HepG2 (cell line): ENCODE measurements at regions not wholly inside any gene's neighbourhood (a gene's known extent, or its start where the extent isn't known, plus 50 kb on each side); places are given as distances from the start of the nearest gene placed in this dataset.

Experiments
- ATAC-seq: fragments of 200-7000 bp; cut with Tn5 transposase; 3 replicates; pipeline ENCODE4 v1.9.1; 2020; ENCODE audit warnings: mild to moderate bottlenecking, moderate library complexity
- BruUV-seq: library from RNA; stranded (reverse); fragments of 400-500 nt; replicated peaks from 2 replicates; lab custom pipeline; 2021; lab: Mats Ljungman, UMichigan
- CTCF ChIA-PET: fragments of 300-600 bp; formaldehyde crosslinking; extraction: SDS; loops from one replicate; lab custom pipeline; 2021; ENCODE audit warnings: low total read pairs, inconsistent platforms, low intra/inter-chr PET ratio; lab: Yijun Ruan, JAX
- POLR2A ChIA-PET: fragments of 350-600 bp; sonication (Branson Sonifier 250); formaldehyde crosslinking; loops from one replicate; lab custom pipeline; 2020; ENCODE audit warnings: antibody characterized with exemption, inconsistent platforms; lab: Yijun Ruan, JAX
- DNase-seq: peaks from one replicate; pipeline ENCODE4 v3.0.0-alpha.2; 2015; ENCODE audit warnings: low spot score
- FAIRE-seq: peaks from 3 replicates; lab custom pipeline; 2011; peaks lifted over from hg19 to GRCh38; lab: Jason Lieb, UNC
- H2AFZ ChIP-seq: one replicate; pipeline ENCODE4 v1.6.1; 2011; ENCODE audit warnings: low read length, inconsistent platforms
- H3K27ac ChIP-seq: fragments of 300-600 bp; 3 replicates; pipeline ENCODE4 v1.8.0; 2011; ENCODE audit warnings: mixed run types, mild to moderate bottlenecking, mixed read lengths, low read length, inconsistent platforms; ENCODE audit not compliant: insufficient read depth; ENCODE audit errors: extremely low read length
- H3K27me3 ChIP-seq, 2 experiments: fragments of 200-600 bp in 1 of 2; 2 replicates in 1 of 2; 3 replicates in 1 of 2; pipeline versions ENCODE4 v1.6.0 to v1.8.0; 2011; ENCODE audit warnings: low read length in 2 of 2, mild to moderate bottlenecking in 2 of 2, moderate library complexity in 2 of 2, inconsistent platforms in 1 of 2; ENCODE audit not compliant: insufficient read depth in 2 of 2, control insufficient read depth in 1 of 2
- H3K36me3 ChIP-seq, 2 experiments: fragments of 200-600 bp in 1 of 2; replicated peaks in 1 of 2; 2 replicates in 1 of 2; 3 replicates in 1 of 2; pipeline versions ENCODE4 v1.5.1 to v1.8.0; 2011; ENCODE audit warnings: low read length in 2 of 2, inconsistent platforms in 1 of 2; ENCODE audit not compliant: insufficient read depth in 2 of 2, control insufficient read depth in 1 of 2
- H3K4me1 ChIP-seq: 2 replicates; pipeline ENCODE4 v1.5.1; 2012; ENCODE audit warnings: low read length, inconsistent platforms; ENCODE audit not compliant: insufficient read depth
- H3K4me2 ChIP-seq: 2 replicates; pipeline ENCODE4 v1.6.0; 2011; ENCODE audit warnings: low read depth, low read length, inconsistent platforms
- H3K4me3 ChIP-seq, 3 experiments: fragments of 200-600 bp in 1 of 3; sonication (generic), shearing (Covaris generic) in 1 of 3; replicated peaks in 1 of 3; 2 replicates each; pipeline ENCODE4 v1.5.1; 2011 to 2016; ENCODE audit warnings: low read length in 3 of 3, inconsistent platforms in 2 of 3, low read depth in 2 of 3, mild to moderate bottlenecking in 2 of 3, control low read depth in 1 of 3, mixed read lengths in 1 of 3; ENCODE audit not compliant: insufficient read depth in 1 of 3
- H3K79me2 ChIP-seq: one replicate; pipeline ENCODE4 v1.6.1; 2011; ENCODE audit warnings: low read length, inconsistent platforms; ENCODE audit not compliant: insufficient read depth
- H3K9ac ChIP-seq: 2 replicates; pipeline ENCODE4 v1.6.0; 2011; ENCODE audit warnings: mild to moderate bottlenecking, low read depth, low read length, inconsistent platforms; ENCODE audit not compliant: insufficient read depth
- H3K9me3 ChIP-seq: 2 replicates; pipeline ENCODE4 v1.5.1; 2012; ENCODE audit warnings: mild to moderate bottlenecking, low read length
- H4K20me1 ChIP-seq: 2 replicates; pipeline ENCODE4 v1.6.0; 2011; ENCODE audit warnings: inconsistent platforms, mild to moderate bottlenecking, low read length, moderate library complexity; ENCODE audit not compliant: insufficient read depth
- BCL6 ChIP-seq: IDR thresholded peaks from 2 replicates; pipeline ENCODE4 v1.6.1; 2016; ENCODE audit warnings: missing genetic modification reagents, missing compliant biosample characterization
- HES4 ChIP-seq: sonication (generic); formaldehyde crosslinking; IDR thresholded peaks from 2 replicates; pipeline ENCODE4 v1.9.0; 2021; ENCODE audit warnings: mild to moderate bottlenecking, missing genetic modification reagents, borderline replicate concordance
- WGBS: methylation state at CpG from one replicate; pipeline ENCODE4 v1.1.6; 2017; ENCODE audit warnings: low lambda C conversion rate; 5-methylcytosine and 5-hydroxymethylcytosine counted together
- in situ Hi-C: cut with HindIII; loops from 2 replicates; pipeline ENCODE4 v1.10.0; 2017; ENCODE audit warnings: low pct_unique_long_range_greater_than_20kb; ENCODE audit not compliant: extremely low pct_ligation_motif_present
- intact Hi-C: fragments of 100-400 bp; cut with micrococcal nuclease; formaldehyde crosslinking; loops from one replicate; pipeline ENCODE4 v1.10.0; 2022; ENCODE audit not compliant: unreplicated experiment
- TF ChIP-seq, protein P1 (sequence below): sonication (generic); formaldehyde crosslinking; IDR thresholded peaks from one replicate; pipeline ENCODE4 v1.5.1; 2020; ENCODE audit warnings: mild to moderate bottlenecking, missing genetic modification reagents; ENCODE audit errors: not compliant biosample characterization

DNA sequence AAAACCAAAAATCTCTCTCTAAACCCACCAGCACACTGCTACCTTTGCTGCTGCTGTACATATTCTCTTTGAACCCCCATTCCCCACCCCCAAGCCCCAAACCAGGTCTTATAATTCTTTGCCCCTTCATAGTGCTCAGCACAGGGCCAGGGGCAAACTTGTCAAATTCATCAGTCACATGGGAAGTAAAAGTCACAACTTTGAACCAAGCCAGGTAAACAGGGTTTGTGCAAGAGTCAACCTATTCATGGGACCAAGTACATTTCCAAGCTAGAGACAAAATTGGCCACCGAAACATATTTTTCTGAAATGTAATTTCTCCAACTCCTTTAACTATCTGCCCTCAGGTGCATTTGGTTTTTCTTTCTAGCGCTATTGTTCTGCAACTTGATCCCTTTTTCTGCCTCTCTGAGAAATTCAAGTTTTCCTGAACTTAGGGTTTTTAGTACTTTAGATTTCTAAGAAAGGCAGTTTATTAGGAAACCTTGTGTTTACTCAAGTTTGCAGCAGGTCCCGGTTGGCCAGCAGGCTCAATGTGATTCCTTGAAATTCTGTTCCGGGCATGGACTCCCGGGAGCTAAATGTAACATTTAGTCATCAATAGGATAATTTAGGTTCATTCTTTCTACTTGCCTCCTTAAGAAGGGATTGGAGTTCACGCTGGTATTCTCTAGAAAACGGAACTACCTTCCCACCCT lies 230.5 kb downstream of the EFCAB11 start:
- WGBS = 3% methylated on average over 7 of the region's 7 CpGs
- peaks cover 24% of the 10 kb centered on the region for H3K4me1 ChIP-seq
- no peak for DNase-seq
- no peak overlapping the region for H3K27ac ChIP-seq
- H4K20me1 ChIP-seq = no peaks in the 10 kb centered on the region
- intact Hi-C loops = no loop called here
- FAIRE-seq = peak; percentile 4
- BruUV-seq = no TSS peak
- 0 out of 6 replicates have a peak overlapping the region, but pooled peaks of 1 of the 3 experiments have one; percentile 10 for H3K4me3 ChIP-seq
- H3K9me3 ChIP-seq = no peaks in the 10 kb centered on the region
- H3K4me2 ChIP-seq = peak overlapping the region; percentile 57
- no peak overlapping the region for H3K9ac ChIP-seq
- in situ Hi-C loops = no loop called here
- ChIA-PET POLR2A (no interaction called here), CTCF (no interaction called here)
- peaks cover 1 to 26% of the 10 kb centered on the region in 2 experiments; a peak in 3 of 5 replicates for H3K27me3 ChIP-seq
- peak; percentile 54; the same call in 2 of the 3 replicates for ATAC-seq
- 0 out of 2 replicates have a peak, but pooled peaks have one; percentile 40 for TF ChIP-seq BCL6 (CRISPR knock-in tag)
- TF ChIP-seq HES4 (CRISPR knock-in tag) = no peak
- TF ChIP-seq, protein P1, sequence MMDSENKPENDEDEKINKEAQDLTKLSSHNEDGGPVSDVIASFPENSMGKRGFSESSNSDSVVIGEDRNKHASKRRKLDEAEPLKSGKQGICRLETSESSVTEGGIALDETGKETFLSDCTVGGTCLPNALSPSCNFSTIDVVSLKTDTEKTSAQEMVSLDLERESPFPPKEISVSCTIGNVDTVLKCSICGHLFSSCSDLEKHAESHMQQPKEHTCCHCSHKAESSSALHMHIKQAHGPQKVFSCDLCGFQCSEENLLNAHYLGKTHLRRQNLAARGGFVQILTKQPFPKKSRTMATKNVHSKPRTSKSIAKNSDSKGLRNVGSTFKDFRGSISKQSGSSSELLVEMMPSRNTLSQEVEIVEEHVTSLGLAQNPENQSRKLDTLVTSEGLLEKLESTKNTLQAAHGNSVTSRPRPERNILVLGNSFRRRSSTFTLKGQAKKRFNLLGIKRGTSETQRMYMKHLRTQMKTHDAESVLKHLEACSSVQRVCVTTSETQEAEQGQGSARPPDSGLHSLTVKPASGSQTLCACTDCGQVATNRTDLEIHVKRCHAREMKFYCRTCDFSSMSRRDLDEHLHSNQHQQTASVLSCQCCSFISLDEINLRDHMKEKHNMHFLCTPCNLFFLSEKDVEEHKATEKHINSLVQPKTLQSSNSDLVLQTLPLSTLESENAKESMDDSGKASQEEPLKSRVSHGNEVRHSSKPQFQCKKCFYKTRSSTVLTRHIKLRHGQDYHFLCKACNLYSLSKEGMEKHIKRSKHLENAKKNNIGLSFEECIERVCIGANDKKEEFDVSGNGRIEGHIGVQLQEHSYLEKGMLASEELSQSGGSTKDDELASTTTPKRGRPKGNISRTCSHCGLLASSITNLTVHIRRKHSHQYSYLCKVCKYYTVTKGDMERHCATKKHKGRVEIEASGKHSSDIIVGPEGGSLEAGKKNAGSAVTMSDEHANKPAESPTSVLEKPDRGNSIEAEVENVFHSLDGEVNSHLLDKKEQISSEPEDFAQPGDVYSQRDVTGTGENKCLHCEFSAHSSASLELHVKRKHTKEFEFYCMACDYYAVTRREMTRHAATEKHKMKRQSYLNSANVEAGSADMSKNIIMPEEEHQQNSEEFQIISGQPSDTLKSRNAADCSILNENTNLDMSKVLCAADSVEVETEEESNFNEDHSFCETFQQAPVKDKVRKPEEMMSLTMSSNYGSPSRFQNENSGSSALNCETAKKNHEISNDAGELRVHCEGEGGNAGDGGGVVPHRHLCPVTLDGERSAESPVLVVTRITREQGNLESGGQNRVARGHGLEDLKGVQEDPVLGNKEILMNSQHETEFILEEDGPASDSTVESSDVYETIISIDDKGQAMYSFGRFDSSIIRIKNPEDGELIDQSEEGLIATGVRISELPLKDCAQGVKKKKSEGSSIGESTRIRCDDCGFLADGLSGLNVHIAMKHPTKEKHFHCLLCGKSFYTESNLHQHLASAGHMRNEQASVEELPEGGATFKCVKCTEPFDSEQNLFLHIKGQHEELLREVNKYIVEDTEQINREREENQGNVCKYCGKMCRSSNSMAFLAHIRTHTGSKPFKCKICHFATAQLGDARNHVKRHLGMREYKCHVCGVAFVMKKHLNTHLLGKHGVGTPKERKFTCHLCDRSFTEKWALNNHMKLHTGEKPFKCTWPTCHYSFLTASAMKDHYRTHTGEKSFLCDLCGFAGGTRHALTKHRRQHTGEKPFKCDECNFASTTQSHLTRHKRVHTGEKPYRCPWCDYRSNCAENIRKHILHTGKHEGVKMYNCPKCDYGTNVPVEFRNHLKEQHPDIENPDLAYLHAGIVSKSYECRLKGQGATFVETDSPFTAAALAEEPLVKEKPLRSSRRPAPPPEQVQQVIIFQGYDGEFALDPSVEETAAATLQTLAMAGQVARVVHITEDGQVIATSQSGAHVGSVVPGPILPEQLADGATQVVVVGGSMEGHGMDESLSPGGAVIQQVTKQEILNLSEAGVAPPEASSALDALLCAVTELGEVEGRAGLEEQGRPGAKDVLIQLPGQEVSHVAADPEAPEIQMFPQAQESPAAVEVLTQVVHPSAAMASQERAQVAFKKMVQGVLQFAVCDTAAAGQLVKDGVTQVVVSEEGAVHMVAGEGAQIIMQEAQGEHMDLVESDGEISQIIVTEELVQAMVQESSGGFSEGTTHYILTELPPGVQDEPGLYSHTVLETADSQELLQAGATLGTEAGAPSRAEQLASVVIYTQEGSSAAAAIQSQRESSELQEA = no peak
- H3K79me2 ChIP-seq = no peaks in the 10 kb centered on the region
- H3K36me3 ChIP-seq = no peaks in the 10 kb centered on the region
- H2AFZ ChIP-seq = no peak overlapping the region
